Breast epithelium (tissue), 3 donors: ENCODE measurements at regions not wholly inside any gene's neighbourhood (a gene's known extent, or its start where the extent isn't known, plus 50 kb on each side); places are given as distances from the start of the nearest gene placed in this dataset.

Source experiments
- POLR2AphosphoS5 ChIP-seq, 3 donors: sonication (generic); formaldehyde crosslinking; IDR thresholded peaks; one replicate each; pipeline ENCODE4 v1.6.1; 2017; ENCODE audit warnings: antibody characterized with exemption in 3 of 3
- TF ChIP-seq, protein P1 (sequence below), 3 donors: fragments of 450-650 bp; IDR thresholded peaks; one replicate each; pipeline ENCODE4 v1.5.1; 2016 to 2017; ENCODE audit warnings: antibody characterized with exemption in 3 of 3, mild to moderate bottlenecking in 3 of 3, moderate library complexity in 3 of 3

DNA sequence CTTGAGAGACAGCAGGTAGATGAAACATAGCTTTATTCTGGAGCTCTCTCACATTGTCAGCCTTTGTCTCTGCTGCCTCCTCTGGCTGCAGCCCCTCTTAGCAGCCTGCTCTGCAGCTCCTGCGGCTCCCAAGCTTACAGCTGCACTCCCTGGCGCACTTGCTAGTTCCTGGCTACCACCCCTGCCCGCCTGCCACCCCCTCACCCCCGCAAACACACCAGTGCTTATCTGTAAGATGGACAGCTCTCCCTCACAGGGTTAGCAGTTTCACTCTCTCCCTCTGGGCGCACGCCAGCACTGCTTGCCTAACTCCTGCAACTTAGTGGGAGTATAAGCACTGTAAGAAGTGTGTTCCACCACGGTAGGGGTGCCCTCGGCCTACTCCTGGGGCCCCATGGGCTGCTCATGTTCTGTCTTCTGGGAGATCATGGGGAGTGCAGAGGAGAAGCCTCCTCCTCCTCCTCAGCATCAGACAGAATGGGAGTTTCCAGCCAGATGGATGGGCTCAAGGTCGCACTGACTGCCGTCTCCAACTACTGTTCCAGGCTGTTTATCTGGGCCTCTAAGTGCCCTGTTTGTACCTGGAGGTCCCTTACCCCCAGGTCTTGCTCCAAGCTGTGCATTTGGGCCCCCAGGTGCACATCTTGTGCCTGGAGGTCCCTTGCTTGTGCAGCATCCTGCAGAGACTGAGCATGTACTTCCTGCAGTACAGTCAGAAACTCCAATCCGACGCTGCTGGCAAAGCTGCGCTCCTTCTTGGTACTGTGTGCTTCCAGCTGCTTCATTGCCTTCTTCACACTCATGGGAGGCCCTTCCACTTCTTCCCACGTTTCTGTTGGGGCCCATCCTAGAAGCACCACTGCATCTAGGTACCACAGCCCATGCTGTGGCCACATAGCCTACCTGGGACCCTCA, 1388.1 kb downstream of the AMY1C start:
- TF ChIP-seq, protein P1, sequence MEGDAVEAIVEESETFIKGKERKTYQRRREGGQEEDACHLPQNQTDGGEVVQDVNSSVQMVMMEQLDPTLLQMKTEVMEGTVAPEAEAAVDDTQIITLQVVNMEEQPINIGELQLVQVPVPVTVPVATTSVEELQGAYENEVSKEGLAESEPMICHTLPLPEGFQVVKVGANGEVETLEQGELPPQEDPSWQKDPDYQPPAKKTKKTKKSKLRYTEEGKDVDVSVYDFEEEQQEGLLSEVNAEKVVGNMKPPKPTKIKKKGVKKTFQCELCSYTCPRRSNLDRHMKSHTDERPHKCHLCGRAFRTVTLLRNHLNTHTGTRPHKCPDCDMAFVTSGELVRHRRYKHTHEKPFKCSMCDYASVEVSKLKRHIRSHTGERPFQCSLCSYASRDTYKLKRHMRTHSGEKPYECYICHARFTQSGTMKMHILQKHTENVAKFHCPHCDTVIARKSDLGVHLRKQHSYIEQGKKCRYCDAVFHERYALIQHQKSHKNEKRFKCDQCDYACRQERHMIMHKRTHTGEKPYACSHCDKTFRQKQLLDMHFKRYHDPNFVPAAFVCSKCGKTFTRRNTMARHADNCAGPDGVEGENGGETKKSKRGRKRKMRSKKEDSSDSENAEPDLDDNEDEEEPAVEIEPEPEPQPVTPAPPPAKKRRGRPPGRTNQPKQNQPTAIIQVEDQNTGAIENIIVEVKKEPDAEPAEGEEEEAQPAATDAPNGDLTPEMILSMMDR (IDR thresholded peaks at IDR 0.05): no peak
- TF ChIP-seq POLR2AphosphoS5 (IDR thresholded peaks at IDR 0.05): no peak
